ENCODE measurements at regions not wholly inside any gene's neighbourhood (a gene's known extent, or its start where the extent isn't known, plus 50 kb on each side); places are given as distances from the start of the nearest gene placed in this dataset.

DNA sequence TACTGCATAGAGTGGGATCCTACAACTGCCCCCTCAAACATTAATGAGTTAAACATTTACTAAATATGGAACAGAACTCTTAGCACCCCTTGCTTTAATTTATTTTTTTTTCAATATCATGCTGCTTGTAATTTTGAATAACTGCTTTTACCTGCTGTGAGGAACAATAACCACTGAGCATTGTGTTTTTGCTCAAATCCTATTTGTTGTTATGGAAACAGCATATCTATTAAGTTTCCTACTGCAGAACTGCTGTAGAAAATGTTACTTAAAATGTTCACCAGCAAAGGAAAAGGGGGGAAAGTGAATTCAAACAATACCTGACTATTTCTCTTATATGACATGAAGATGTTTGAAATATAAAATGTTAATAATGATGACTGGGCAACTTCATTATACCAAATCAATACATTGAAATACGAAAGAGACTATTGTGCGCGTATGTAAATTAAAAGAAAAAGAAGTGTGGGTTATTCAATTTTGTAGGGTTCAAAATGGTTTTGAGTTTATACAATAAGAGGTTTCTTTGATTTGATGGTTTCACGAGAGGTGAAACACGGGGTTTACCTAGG is 1043.8 kb upstream of the NUDT12 start:
- TF ChIP-seq, protein P1, sequence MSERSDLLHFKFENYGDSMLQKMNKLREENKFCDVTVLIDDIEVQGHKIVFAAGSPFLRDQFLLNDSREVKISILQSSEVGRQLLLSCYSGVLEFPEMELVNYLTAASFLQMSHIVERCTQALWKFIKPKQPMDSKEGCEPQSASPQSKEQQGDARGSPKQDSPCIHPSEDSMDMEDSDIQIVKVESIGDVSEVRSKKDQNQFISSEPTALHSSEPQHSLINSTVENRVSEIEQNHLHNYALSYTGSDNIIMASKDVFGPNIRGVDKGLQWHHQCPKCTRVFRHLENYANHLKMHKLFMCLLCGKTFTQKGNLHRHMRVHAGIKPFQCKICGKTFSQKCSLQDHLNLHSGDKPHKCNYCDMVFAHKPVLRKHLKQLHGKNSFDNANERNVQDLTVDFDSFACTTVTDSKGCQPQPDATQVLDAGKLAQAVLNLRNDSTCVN (tag by site-specific recombination; optimal IDR thresholded peaks at IDR 0.05): no peak
- TF ChIP-seq, protein P2, sequence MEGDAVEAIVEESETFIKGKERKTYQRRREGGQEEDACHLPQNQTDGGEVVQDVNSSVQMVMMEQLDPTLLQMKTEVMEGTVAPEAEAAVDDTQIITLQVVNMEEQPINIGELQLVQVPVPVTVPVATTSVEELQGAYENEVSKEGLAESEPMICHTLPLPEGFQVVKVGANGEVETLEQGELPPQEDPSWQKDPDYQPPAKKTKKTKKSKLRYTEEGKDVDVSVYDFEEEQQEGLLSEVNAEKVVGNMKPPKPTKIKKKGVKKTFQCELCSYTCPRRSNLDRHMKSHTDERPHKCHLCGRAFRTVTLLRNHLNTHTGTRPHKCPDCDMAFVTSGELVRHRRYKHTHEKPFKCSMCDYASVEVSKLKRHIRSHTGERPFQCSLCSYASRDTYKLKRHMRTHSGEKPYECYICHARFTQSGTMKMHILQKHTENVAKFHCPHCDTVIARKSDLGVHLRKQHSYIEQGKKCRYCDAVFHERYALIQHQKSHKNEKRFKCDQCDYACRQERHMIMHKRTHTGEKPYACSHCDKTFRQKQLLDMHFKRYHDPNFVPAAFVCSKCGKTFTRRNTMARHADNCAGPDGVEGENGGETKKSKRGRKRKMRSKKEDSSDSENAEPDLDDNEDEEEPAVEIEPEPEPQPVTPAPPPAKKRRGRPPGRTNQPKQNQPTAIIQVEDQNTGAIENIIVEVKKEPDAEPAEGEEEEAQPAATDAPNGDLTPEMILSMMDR (tag by site-specific recombination; IDR thresholded peaks at IDR 0.05): no peak
- TF ChIP-seq ZNF274 (IDR thresholded peaks at IDR 0.05; ENCODE audit: low read length) (no peak), ZNF274 (tag by site-specific recombination; IDR thresholded peaks at IDR 0.05; ENCODE audit: borderline replicate concordance) (no peak), SALL2 (tag by site-specific recombination; IDR thresholded peaks at IDR 0.05; ENCODE audit: borderline replicate concordance) (no peak), ZNF610 (tag by site-specific recombination; IDR thresholded peaks at IDR 0.05; ENCODE audit: borderline replicate concordance) (no peak), ZNF416 (tag by site-specific recombination; IDR thresholded peaks at IDR 0.05) (no peak), ZNF704 (tag by site-specific recombination; IDR thresholded peaks at IDR 0.05) (no peak)

Data from HEK293 (cell line).